Motor neuron (in vitro differentiated cells): ENCODE measurements at regions not wholly inside any gene's neighbourhood (a gene's known extent, or its start where the extent isn't known, plus 50 kb on each side); places are given as distances from the start of the nearest gene placed in this dataset.
A peak's percentile ranks its signal among the peaks of the same experiment; 100 is the strongest.

Experiments used
- ATAC-seq, 8 experiments: fragments of 200-7000 bp; cut with Tn5 transposase; replicated peaks in 6 of 8; 2 replicates each; pipeline ENCODE4 v1.8.0; 2021; ENCODE audit warnings: mild to moderate bottlenecking in 8 of 8, moderate library complexity in 8 of 8
- H3K27ac ChIP-seq, 2 donors: fragments of 250-450 bp; sonication (Bioruptor Pico); 2 replicates each; pipeline ENCODE4 v1.9.0; 2021; ENCODE audit warnings: antibody characterized with exemption in 2 of 2, mild to moderate bottlenecking in 2 of 2, moderate library complexity in 1 of 2
- H3K4me1 ChIP-seq, 2 donors: fragments of 250-450 bp; sonication (Bioruptor Pico); replicated peaks in 1 of 2; 2 replicates each; pipeline ENCODE4 v1.6.1; 2021; ENCODE audit warnings: antibody characterized with exemption in 2 of 2, mild to moderate bottlenecking in 2 of 2, moderate library complexity in 1 of 2
- H3K4me3 ChIP-seq, 5 donors: fragments of 250-450 bp; sonication (Bioruptor Pico); 2 replicates each; pipeline ENCODE4 v1.9.0; 2021; ENCODE audit warnings: antibody characterized with exemption in 5 of 5, mild to moderate bottlenecking in 5 of 5, moderate library complexity in 4 of 5
- WGBS, 10 experiments: fragments of 450-650 bp; shearing (Covaris generic); methylation state at CpG; one replicate each; pipeline ENCODE4 v1.0.0; 2022; 5-methylcytosine and 5-hydroxymethylcytosine counted together
- in situ Hi-C, 9 experiments: fragments of 400-800 bp; cut with MboI; loops; one replicate each; pipeline ENCODE4 v1.15.0; 2021; ENCODE audit warnings: low sequenced_read_pairs in 9 of 9, low pct_unique_long_range_greater_than_20kb in 2 of 9; ENCODE audit not compliant: unreplicated experiment in 9 of 9

DNA sequence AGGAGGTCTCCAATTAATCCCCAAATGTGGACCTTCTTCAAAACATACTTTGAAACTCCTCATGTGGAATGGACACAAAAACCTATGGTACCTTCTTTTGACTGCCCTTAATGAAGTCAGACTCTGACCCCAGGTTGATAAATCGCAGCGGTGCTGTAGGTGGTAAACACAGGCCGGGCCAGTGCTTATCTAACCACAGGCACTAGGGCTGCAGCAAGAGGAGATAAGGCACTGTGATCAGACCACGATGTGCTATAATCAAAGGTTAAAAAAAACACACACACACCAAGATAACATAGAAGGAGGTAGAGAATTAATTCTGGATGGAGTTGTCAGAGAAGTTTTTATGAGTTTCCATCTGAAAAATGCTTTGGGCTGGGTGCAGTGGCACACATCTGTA lies 52.3 kb upstream of the SIPA1L2 start:
- H3K27ac ChIP-seq: no peak overlapping the region
- H3K4me3 ChIP-seq: no peak overlapping the region
- WGBS, 10 experiments: 48 to 100% (median 93%) methylated on average over 2 to 4 of the region's 4 CpGs; no CpG with 5 or more reads in 2 of the 10 experiments
- in situ Hi-C loops: no loop called here
- no peak for ATAC-seq
- no peaks in the 10 kb centered on the region for H3K4me1 ChIP-seq

DNA sequence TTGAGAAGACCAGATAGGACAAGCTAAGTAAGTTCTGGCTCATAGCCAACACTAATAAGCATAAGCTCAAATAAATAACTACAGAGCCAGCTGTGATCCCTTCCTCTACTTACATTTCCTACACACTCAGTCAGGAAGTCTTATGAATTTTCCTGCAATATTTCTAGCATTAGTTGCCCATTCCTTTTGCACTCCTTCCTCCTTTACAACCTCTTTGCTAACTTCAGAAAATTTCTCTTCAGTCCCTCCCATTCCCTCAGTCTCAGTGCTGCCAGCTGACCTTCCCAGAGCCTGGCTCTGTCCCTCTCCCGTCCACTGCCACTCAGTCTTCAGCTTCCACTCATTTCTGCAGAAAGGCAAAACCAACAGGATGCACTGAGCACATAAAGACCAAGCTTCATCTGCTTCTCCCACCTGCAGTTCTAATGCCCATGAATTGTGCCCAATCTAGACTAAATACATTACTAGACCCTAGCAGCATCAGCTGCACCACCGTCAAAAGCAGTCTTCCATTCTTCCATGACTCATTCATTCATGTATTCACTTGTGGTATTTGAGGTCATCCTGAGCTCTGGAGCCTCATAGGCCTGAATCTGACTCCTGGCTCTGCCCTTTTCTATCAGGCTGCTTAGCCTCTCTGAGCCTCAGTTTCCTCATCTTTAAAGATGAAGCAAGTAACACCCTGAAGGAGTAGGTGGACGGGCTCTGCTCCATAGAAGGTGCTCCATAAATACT lies 54.6 kb upstream of the SIPA1L2 start:
- no peak overlapping the region for H3K27ac ChIP-seq
- no peaks in the 10 kb centered on the region for H3K4me1 ChIP-seq
- peak in 4 of 8 experiments; percentile 36 to 98 (median 66) for ATAC-seq
- H3K4me3 ChIP-seq: no peak overlapping the region
- in situ Hi-C loops: no loop called here
- 72 to 92% (median 84%) methylated on average over 3 of the region's 3 CpGs; no CpG with 5 or more reads in 6 of the 10 experiments for WGBS, 10 experiments

DNA sequence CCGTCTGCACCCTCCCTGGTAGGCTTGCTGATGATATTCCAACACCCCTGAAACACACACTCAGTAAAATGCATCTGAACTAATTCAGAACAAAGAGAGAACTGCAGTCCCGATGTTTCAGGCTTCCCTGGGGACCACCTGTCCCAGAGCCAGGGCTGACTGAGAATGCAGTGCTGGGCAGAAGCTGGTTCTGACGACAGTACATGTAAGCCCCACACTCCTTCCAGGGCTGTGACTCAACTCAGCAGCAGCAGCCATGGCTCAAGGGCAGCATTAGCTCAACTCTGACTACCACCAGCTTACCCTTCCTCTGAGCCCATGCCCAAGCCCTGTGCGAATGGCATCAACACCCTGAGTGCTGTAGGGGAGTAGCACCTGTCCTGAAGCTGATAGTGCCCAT lies 56.4 kb upstream of the SIPA1L2 start:
- Histone ChIP-seq H3K4me1 (no peaks in the 10 kb centered on the region), H3K4me3 (no peak overlapping the region), H3K27ac (no peak overlapping the region)
- WGBS, 10 experiments: 0 to 100% (median 57%) methylated on average over 1 to 4 of the region's 4 CpGs; no CpG with 5 or more reads in 3 of the 10 experiments
- in situ Hi-C loops: no loop called here
- no peak for ATAC-seq

DNA sequence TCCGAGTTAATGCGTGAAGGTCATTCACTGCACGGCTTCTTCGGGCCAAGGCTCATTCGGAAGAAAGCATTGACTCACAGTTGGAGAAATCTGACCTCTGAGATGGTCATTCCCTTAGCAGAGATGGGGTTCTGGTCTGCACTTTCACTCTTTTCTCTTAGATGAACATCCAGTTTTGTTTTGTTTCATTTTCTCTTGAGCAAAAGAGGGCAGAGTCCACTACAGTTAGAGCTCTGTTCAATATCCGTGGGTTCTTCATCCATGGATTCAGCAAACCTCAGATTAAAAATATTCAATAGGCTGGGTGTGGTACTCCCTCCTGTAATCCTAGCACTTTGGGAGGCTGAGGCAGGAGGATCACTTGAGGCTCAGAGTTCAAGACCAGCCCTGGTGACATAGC lies 57.4 kb upstream of the SIPA1L2 start:
- no peak for ATAC-seq
- Histone ChIP-seq H3K4me1 (no peaks in the 10 kb centered on the region), H3K4me3 (no peak overlapping the region), H3K27ac (no peak overlapping the region)
- in situ Hi-C loops: no loop called here
- whole genome bisulfite sequencing, 10 experiments: 77 to 100% (median 93%) methylated on average over 1 to 6 of the region's 6 CpGs; no CpG with 5 or more reads in 1 of the 10 experiments

DNA sequence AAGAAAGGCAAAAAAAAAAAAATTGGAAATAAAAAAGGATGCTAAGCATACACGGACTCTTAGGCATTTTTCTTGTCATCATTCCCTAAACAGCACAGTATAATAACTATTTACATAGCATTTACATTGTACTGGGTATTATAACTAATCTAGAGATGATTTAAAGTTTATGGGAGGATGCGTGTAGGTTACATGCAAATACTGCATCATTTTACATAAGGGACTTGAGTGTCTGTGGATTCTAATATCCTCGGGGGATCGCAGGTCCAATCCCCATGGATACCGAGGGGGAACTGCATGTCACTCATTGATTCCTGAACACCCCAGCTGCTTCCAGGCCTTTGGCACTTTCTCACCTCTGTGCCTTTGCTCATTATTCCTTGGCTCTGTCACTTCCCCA lies 57.8 kb upstream of the SIPA1L2 start:
- H3K27ac ChIP-seq: no peak overlapping the region
- H3K4me3 ChIP-seq: no peak overlapping the region
- WGBS, 10 experiments: 59 to 100% (median 79%) methylated on average over 1 to 5 of the region's 5 CpGs
- in situ Hi-C loops: no loop called here
- no peaks in the 10 kb centered on the region for H3K4me1 ChIP-seq
- ATAC-seq: peak in 2 of 8 experiments; percentile 52 to 62

DNA sequence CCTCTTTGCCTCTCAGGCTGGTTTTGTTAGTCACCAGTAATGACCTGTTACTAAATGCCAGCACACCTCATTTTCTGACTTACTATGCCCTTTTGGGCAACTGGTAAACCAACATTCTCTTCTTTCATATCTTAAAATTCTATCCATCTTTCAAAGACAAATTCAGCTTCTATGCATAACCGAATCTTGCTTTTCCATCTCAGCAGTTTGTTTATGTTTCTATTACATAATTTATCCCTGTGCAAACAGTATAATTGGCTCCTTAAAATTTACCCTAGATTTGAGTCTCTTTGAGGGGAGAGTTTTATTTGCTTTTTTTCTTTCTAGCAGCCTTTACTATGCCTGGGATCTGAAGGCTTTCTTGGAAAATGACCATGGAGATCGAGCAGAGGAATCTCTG lies 58.5 kb upstream of the SIPA1L2 start:
- in situ Hi-C loops: no loop called here
- H3K4me3 ChIP-seq: no peak overlapping the region
- 45 to 90% (median 78%) methylated on average over 1 to 2 of the region's 2 CpGs for WGBS, 10 experiments
- H3K27ac ChIP-seq: no peak overlapping the region
- H3K4me1 ChIP-seq: no peaks in the 10 kb centered on the region
- no peak for ATAC-seq

DNA sequence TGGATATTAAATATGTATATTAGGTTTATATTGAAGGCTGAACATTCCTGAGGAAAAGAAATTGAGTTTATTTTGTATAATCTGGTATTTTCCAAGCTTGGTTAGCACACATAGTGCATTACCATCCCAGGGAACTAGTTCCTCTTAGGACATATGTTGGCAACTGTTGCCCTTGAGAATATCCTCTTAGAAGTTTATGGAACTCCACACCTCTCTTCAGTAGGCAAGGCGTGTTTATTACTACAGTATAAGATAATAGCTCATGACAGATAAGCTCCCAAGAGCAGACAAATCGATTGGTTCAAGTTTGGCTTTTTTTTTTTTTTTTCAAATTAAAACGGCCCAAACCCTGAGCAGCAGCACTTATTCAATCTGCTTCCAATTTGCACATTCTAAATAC lies 59.8 kb upstream of the SIPA1L2 start:
- no peak for ATAC-seq
- WGBS, 10 experiments: 25 to 100% (median 78%) methylated on average over 1 to 3 of the region's 3 CpGs; no CpG with 5 or more reads in 1 of the 10 experiments
- in situ Hi-C loops: no loop called here
- Histone ChIP-seq H3K27ac (no peak overlapping the region), H3K4me1 (no peaks in the 10 kb centered on the region), H3K4me3 (no peak overlapping the region)

DNA sequence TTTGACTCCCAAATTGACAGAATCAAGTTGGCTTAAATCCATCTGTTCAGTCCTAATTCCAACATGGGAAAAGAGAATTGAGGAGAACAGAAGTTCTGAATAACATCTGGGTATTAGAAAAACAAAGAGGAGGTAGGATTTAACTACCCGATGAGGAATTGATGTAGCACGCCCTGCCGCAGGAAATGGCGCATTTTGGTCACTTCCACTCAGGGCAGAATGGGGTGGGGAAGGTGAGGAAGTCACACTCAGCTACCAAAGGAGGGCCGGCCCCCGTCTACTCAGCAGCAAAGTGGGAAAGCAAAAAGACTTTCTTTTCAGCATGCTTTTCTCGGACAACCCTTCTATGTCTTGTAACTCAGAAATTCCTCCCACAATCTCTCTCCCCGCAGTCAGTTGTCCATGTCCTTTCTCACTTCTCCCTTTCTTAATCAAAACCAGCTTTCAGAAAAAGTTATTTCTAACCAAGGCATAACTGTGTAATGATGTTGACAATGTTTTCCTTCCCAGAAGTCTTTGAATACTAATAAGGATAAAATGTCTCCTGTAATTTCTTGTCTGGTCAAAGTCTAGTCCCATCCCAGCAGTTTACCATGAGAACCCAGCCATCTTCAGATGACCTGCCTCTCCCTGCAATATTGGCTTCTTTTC lies 60.5 kb upstream of the SIPA1L2 start:
- in situ Hi-C loops: no loop called here
- no peak overlapping the region for H3K4me3 ChIP-seq
- peak in 2 of 8 experiments; percentile 85 to 99 for ATAC-seq
- WGBS, 10 experiments: 7 to 97% (median 84%) methylated on average over 1 to 8 of the region's 8 CpGs; no CpG with 5 or more reads in 1 of the 10 experiments
- H3K4me1 ChIP-seq: no peaks in the 10 kb centered on the region
- no peak overlapping the region for H3K27ac ChIP-seq

DNA sequence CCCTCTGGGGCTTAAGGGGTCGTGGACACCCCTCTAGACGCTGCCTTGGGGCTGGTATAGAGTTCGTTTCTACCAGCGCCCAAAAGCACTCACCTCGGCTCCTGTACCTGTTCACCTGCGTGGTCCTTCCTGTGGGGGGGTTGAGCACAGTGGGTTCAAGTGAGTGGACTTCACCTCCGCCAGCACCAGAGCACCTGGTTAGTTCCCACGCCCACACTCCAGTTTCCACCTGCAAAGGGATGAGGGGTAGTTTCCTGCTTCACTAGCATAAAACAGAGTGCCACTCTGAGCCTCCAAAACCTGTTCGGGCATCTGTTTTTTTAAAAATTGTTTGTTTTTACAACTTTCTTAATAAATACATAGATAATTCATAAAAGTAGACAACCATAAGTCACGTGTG lies 64.5 kb upstream of the SIPA1L2 start:
- Histone ChIP-seq H3K4me1 (peaks cover 0 to 13% of the 10 kb centered on the region in 2 donors), H3K27ac (no peak overlapping the region), H3K4me3 (no peak overlapping the region)
- WGBS, 10 experiments: 63 to 100% (median 83%) methylated on average over 2 to 10 of the region's 10 CpGs; no CpG with 5 or more reads in 2 of the 10 experiments
- ATAC-seq: no peak
- in situ Hi-C loops: no loop called here

DNA sequence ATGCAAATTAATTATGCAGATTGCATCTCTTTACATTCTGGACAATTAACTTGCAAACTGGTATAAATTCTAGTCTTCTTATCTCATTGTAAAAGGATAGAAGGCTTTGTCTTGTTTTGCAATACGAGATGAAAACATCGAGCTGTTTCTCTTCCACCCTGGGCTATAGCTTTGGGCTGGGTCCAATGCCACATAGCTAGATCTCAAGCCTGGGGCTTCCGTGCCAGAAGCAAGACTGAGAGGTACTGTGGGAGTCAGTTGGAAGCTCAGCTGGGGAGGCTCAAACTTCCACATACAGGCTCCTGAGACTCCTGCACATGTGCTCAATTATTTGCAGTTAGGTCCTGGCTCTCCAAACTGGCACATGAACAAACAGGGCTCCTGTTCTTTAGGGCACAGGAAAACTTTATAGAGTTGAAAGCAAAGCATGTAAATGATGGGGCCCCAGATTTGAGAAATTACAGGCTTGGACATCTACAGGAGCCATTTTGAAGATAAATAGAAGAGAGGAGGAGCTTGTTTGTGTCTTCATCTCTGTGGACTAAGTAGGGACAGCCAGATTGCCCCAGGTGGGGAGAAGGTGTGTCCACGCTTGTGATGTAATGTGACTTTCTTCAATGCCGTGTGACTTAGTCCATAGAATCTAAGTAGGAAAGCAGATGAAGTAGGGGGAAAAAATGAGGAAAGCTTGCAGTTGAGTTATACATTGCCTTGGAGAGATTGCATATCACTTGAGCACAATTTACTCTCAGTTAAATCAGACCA lies 65.9 kb upstream of the SIPA1L2 start:
- Histone ChIP-seq H3K4me3 (no peak overlapping the region), H3K27ac (no peak overlapping the region), H3K4me1 (peaks cover 0 to 13% of the 10 kb centered on the region in 2 donors)
- 20 to 98% (median 88%) methylated on average over 1 to 5 of the region's 5 CpGs; no CpG with 5 or more reads in 1 of the 10 experiments for WGBS, 10 experiments
- in situ Hi-C loops: no loop called here
- peak in 2 of 8 experiments; percentile 59 to 66 for ATAC-seq

DNA sequence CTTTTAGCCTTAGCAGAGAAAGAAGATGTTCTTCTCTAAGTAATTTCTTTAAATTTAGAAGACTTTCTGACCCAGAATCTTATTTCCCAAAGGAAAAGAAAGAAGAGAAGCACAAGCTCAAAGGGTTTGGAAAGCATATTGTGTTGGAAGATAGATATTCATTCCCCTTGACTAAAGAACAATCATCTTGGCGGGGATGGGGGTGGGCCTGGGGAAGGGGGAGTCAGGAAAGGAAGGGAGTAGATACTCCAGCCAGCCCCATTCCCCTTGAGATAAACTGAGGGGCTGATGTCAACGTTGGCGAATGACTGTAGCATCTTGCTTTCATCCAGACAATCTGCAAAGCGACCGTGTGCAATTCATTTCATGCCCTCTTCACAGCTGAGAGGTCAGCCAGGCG lies 66.5 kb upstream of the SIPA1L2 start:
- ATAC-seq: no peak
- Histone ChIP-seq H3K4me3 (no peak overlapping the region), H3K4me1 (peaks cover 0 to 13% of the 10 kb centered on the region in 2 donors), H3K27ac (no peak overlapping the region)
- in situ Hi-C loops: no loop called here
- WGBS, 10 experiments: 50 to 100% (median 85%) methylated on average over 1 to 6 of the region's 6 CpGs; no CpG with 5 or more reads in 6 of the 10 experiments

DNA sequence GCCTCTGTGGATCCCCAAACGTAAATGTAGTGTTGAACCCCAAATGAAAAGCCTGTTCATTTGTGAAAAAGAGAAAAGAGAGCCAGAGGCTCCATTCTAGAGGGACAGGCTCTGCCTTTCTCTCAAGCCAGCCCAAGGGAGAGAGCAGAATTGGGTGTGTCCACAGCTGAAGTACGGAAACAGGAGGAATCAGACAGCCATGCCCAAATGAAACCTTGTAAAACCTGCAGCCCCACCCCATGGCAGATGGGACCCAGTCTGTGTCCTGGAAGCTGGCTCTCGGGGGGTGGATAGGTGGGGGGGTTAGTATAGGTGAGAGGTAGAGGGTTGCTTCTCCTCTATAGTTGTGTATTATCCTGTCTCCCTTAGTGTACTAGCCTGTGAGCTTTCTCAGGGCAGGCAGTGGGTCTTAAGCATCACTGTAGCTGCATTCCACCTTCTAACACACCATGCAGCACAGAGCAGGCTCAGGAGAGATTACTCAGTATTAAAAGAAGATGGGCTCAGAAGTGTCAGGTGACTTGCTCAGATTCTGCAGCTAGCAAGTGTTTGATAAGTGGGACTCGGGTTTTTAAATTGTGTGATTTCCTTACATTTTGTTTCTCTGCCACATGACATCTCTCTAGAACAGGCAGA lies 67.4 kb upstream of the SIPA1L2 start:
- peaks cover 0 to 13% of the 10 kb centered on the region in 2 donors for H3K4me1 ChIP-seq
- WGBS, 10 experiments: 0 to 94% (median 72%) methylated on average over 1 to 4 of the region's 4 CpGs; no CpG with 5 or more reads in 3 of the 10 experiments
- no peak overlapping the region for H3K4me3 ChIP-seq
- ATAC-seq: peak; percentile 16 to 86 (median 55)
- in situ Hi-C loops: no loop called here
- H3K27ac ChIP-seq: no peak overlapping the region

DNA sequence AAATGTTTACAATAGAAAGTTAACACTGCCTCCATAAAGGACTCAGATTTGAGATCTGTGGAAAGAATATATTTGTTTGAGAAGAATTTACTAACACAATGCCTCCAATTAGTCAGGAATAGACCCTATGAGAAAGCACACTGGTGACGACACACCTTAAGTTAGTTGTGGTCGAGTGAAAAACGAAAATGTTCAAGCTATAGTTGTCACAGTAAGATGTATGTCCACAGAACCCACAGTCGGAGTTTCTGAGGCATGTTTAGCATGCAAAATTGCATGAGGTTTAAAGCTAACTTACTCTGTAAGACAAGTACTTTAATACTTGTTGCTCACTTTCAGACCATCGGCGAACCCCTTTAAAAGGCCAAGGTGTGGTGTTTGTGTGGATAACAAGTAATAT lies 69.9 kb upstream of the SIPA1L2 start:
- no peak for ATAC-seq
- H3K27ac ChIP-seq: no peak overlapping the region
- no peak overlapping the region for H3K4me3 ChIP-seq
- in situ Hi-C loops: no loop called here
- 48 to 95% (median 86%) methylated on average over 3 to 6 of the region's 6 CpGs; no CpG with 5 or more reads in 2 of the 10 experiments for WGBS, 10 experiments
- peaks cover 8 to 22% of the 10 kb centered on the region in 2 donors for H3K4me1 ChIP-seq
